NCI-H82 treated with DMSO at 0.1 percent for 48 hours (cell line): ENCODE measurements at regions not wholly inside any gene's neighbourhood (a gene's known extent, or its start where the extent isn't known, plus 50 kb on each side); places are given as distances from the start of the nearest gene placed in this dataset.
"Not testable (repeated sequence)": the region's sequence is repeated elsewhere in the genome, so short reads cannot be mapped to it uniquely, and the experiment has no call there.

ENCODE experiments used
- DNase-seq: peaks from one replicate; lab custom pipeline; 2025; ENCODE audit not compliant: unreplicated experiment; lab: John Stamatoyannopoulos, UW

DNA sequence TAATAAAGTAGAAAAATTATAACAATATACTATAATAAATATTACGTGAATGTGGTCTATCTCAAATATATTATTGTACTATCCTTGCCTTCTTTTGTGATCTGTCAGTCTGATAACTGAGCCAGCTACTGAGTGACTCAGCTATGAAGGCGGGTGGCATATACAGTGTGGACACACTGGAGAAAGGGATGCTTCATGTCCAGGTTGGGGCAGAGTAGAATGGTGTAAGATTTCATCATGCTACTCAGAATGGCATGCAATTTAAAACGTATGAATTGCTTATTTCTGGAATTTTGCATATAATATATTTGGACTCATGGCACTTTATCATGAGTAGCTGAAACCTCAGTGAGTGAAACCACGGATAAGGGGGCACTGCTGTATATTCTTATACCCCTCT, 172.9 kb upstream of the TBC1D5 start:
- DNase-seq: no peak

- no peak for DNase-seq
Measured at GRCh38 chr3:17913359-17913758, 170.9 kb upstream of the TBC1D5 start.

DNA sequence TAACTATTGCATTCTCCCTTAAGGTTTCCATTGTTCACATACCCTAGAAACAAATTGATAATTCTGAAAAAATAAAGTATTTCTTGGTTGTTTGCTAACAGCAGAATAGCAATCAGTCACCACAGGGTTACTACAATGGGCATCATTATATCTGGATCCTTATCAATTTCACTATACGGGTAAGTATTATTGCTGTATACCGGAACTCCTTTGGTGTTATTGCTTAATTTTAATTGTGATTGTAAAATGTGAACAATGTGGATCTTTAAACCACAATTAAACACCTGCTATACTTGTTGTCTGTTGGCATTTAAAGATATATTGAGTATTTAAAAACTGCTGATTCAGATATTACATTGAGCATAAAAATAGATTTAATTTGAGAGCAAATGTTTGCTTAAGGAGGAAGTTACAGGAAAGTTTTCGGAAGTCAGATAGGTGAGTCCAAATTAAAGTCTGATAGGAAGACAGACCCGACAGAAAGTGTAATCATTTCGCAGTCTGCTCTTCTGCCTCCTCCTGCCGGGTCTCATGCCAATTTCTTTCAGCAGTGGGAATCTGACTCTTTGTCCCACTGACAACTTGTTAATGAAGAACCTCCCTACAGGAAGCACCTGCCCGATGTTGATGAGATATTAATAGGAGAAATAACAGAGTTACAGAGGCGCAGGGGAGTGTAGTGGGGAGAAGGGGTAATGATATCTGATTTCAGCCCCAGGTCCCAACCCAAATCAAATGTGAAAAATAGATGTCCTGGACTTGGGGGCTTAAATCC, 169.7 kb upstream of the TBC1D5 start:
- DNase-seq: no peak

DNA sequence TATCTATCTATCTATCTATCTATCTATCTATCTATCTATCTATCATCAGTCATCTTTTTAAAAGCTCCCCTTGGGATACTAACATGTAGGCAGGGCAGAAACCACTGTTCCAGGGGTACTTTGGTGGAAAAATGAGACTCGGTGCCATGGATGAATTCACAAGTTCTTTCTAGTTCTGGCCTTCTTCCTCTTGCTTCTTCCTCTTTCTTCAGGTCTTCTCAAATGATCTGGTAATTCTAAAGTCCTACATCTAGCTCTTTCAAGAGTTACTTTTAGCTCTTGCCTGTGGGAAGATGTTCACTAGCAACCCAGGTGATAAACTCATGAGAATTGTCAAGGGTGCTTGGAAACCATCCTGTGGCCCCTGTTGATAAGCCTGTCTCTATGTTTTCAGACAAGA, 168.5 kb upstream of the TBC1D5 start:
- no peak for DNase-seq

GRCh38 chr3:17909714-17910113, 167.3 kb upstream of the TBC1D5 start:
- DNase-seq: no peak

- DNase-seq: no peak
Measured at GRCh38 chr3:17908399-17909191, 166.2 kb upstream of the TBC1D5 start.

GRCh38 chr3:17905996-17906395, 163.6 kb upstream of the TBC1D5 start:
- DNase-seq: no peak

DNA sequence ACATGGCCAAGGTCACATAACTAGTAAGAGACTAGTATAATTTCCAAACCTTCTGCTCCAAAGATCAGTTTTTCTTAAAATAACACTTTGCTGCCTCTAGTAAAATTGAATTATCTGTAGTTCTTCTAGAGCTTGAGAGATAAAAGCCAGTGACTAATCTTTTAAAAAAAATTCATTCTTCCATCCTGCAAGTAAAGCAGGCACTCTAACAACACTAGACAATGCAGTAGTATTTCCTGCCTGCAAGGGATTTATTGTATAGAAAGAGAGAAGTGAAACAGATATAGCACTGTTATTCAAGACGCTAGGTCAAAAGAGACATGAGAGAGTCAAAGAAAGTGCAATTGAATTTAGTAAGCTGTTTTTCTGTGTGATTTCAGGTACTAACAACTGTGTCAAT, 159.5 kb upstream of the TBC1D5 start:
- no peak for DNase-seq

DNA sequence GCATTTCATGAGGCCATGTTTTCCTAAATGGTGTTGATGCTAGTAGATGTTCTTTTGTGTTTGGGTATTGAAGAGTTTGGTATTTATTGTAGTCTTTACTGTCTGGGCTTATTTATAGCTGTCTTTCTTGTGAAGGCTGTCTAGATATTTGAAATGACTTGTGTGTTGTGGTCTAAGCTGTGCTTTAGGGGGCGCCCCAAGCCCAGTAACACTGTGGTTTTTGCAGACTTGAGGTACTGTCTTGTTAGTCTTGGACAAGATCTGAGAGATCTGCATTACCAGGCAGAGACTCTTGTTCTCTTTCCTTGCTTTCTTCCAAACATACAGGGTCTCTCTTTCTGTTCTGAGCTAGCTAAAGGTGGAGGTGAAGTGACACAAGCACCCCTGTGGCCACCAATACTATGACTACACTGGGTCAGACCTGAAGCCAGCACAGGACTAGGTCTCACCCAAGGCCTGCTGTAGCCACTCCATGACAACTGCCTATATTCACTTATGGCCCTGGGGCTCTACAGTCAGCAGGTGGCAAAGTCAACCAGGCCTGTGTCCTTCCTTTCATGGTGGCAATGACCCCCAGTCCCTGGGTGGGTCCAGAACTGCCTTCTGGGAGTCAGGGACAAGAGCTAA, 152.1 kb upstream of the TBC1D5 start:
- DNase-seq: no peak

GRCh38 chr3:17891139-17891856, 148.9 kb upstream of the TBC1D5 start:
- DNase-seq: no peak

DNA sequence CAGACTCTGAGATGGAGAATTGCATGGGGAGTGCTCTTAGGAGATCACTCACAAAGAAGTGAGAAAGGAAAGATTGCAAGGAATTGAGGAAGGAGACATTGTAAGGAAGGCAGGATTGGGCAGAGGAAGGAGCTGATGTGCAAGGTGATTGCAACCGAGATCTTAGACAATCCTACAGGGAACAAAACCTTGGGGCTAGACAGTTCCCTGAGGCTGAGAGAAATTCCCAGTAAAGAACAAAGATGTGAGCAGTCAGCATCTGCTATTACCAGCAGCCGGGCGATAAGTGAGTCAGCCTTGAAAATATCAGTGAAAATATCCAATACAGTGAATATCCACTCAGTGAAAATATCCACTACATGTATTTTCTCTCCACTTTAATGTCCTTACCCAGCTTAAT, 143.6 kb upstream of the TBC1D5 start:
- no peak for DNase-seq

GRCh38 chr3:17882981-17883380, 140.6 kb upstream of the TBC1D5 start:
- no peak for DNase-seq

DNA sequence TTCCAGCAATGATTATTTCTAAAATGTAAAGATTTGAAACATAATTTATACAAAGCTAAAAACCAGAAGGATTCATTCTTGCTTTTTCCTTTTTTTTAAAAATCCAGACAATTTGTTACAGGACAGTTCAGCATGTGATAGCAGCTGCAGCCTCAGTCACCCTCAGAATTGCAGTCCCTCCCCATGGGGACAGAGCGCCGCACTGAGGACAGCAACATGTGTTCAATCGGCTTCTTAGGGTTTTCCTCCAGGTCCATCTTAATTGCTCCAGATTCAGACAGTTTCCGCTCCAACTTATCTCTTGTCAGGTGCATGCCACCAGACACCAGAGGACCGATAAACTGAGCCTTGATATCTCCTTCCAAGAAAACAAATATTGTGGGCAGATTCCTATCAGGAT, 134.9 kb upstream of the TBC1D5 start:
- DNase-seq: no peak

- DNase-seq: no peak
Measured at GRCh38 chr3:17874636-17875035, 132.2 kb upstream of the TBC1D5 start.

- no peak for DNase-seq
Measured at GRCh38 chr3:17872457-17872856, 130.0 kb upstream of the TBC1D5 start.

- no peak for DNase-seq
Measured at GRCh38 chr3:17865631-17866030, 123.2 kb upstream of the TBC1D5 start.

- no peak for DNase-seq
Measured at GRCh38 chr3:17861476-17861875, 119.0 kb upstream of the TBC1D5 start.

GRCh38 chr3:17860840-17861471, 118.5 kb upstream of the TBC1D5 start:
- DNase-seq: not testable (repeated sequence)

- DNase-seq: no peak
Measured at GRCh38 chr3:17852217-17852616, 109.8 kb upstream of the TBC1D5 start.

DNA sequence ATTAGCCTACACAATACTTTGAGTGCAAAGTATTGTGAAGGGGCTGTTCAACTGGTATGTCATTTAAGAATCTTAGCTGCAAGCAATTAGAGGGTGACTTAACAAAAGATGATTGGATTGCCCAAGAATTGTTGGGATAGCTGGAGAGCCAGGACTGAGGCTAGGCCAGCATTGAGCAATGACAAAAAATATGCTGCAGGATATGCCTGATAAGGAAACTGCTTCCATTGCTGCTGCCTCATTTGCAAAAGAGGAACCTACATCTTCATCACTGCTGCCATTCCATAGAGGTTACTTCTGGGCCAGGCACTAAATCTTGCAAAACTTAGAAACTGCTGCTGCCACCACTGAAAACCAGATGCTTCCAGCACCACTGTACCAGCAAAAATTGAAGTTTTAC, 108.0 kb upstream of the TBC1D5 start:
- DNase-seq: no peak

- DNase-seq: no peak
Measured at GRCh38 chr3:17848102-17848501, 105.7 kb upstream of the TBC1D5 start.
